H9 (cell line): ENCODE measurements at regions not wholly inside any gene's neighbourhood (a gene's known extent, or its start where the extent isn't known, plus 50 kb on each side); places are given as distances from the start of the nearest gene placed in this dataset.

ENCODE experiments used
- DNase-seq: peaks from one replicate; pipeline ENCODE4 v3.0.0-alpha.2; 2017
- H2AFZ ChIP-seq: one replicate; pipeline ENCODE4 v1.6.1; 2013; ENCODE audit warnings: mild to moderate bottlenecking, low read length, control low read depth, moderate library complexity
- H2AK5ac ChIP-seq: 2 replicates; pipeline ENCODE4 v1.6.1; 2013; ENCODE audit warnings: low read length, control low read depth, mixed read lengths; ENCODE audit not compliant: insufficient read length
- H2BK120ac ChIP-seq: one replicate; pipeline ENCODE4 v1.6.1; 2013; ENCODE audit warnings: low read depth, mild to moderate bottlenecking, low read length, control low read depth, inconsistent platforms; ENCODE audit not compliant: poor library complexity, severe bottlenecking
- H2BK12ac ChIP-seq: 2 replicates; pipeline ENCODE4 v1.6.1; 2013; ENCODE audit warnings: low read length, control low read depth, mixed read lengths, low read depth; ENCODE audit not compliant: insufficient read length
- H2BK15ac ChIP-seq: 2 replicates; pipeline ENCODE4 v1.6.1; 2013; ENCODE audit warnings: low read depth, low read length, control low read depth
- H2BK20ac ChIP-seq: one replicate; pipeline ENCODE4 v1.6.1; 2013; ENCODE audit warnings: low read depth, mild to moderate bottlenecking, low read length, control low read depth, inconsistent platforms; ENCODE audit not compliant: poor library complexity, severe bottlenecking
- H2BK5ac ChIP-seq: 2 replicates; pipeline ENCODE4 v1.6.1; 2013; ENCODE audit warnings: low read length, control low read depth, mixed read lengths; ENCODE audit not compliant: insufficient read length
- H3K14ac ChIP-seq: 2 replicates; pipeline ENCODE4 v1.6.1; 2013; ENCODE audit warnings: low read length, control low read depth; ENCODE audit not compliant: insufficient read depth
- H3K18ac ChIP-seq: 2 replicates; pipeline ENCODE4 v1.6.1; 2013; ENCODE audit warnings: low read depth, mild to moderate bottlenecking, mixed read lengths, low read length, control low read depth; ENCODE audit not compliant: insufficient read length
- H3K23ac ChIP-seq: 2 replicates; pipeline ENCODE4 v1.6.1; 2013; ENCODE audit warnings: low read length, control low read depth, mixed read lengths, low read depth; ENCODE audit not compliant: insufficient read length
- H3K23me2 ChIP-seq: 2 replicates; pipeline ENCODE4 v1.6.1; 2013; ENCODE audit warnings: low read depth, mild to moderate bottlenecking, mixed read lengths, low read length, control low read depth; ENCODE audit not compliant: insufficient read length, poor library complexity, severe bottlenecking
- H3K27ac ChIP-seq: 2 replicates; pipeline ENCODE4 v1.5.1; 2013; ENCODE audit warnings: low read length, control low read depth, mixed read lengths, low read depth; ENCODE audit not compliant: insufficient read length
- H3K27me3 ChIP-seq: 2 replicates; pipeline ENCODE4 v1.6.1; 2013; ENCODE audit warnings: low read length, control low read depth, inconsistent platforms; ENCODE audit not compliant: insufficient read depth
- H3K4ac ChIP-seq: 2 replicates; pipeline ENCODE4 v1.6.1; 2013; ENCODE audit warnings: low read depth, mild to moderate bottlenecking, control low read depth, inconsistent platforms, low read length, moderate library complexity
- H3K4me1 ChIP-seq: 2 replicates; pipeline ENCODE4 v1.6.1; 2013; ENCODE audit warnings: low read length, control low read depth, inconsistent platforms; ENCODE audit not compliant: insufficient read depth
- H3K4me2 ChIP-seq: 2 replicates; pipeline ENCODE4 v1.6.1; 2013; ENCODE audit warnings: low read length, control low read depth, mixed read lengths; ENCODE audit not compliant: insufficient read length, insufficient read depth
- H3K56ac ChIP-seq: 2 replicates; pipeline ENCODE4 v1.6.1; 2013; ENCODE audit warnings: low read depth, mild to moderate bottlenecking, mixed read lengths, low read length, control low read depth; ENCODE audit not compliant: insufficient read length
- H3K79me1 ChIP-seq: 2 replicates; pipeline ENCODE4 v1.6.1; 2013; ENCODE audit warnings: low read depth, mild to moderate bottlenecking, moderate library complexity, low read length, control low read depth, inconsistent platforms; ENCODE audit not compliant: insufficient read depth, poor library complexity, severe bottlenecking
- H3K79me2 ChIP-seq: 2 replicates; pipeline ENCODE4 v1.6.1; 2013; ENCODE audit warnings: low read length, control low read depth, inconsistent platforms; ENCODE audit not compliant: insufficient read depth
- H3K9ac ChIP-seq: 2 replicates; pipeline ENCODE4 v1.6.1; 2013; ENCODE audit warnings: low read length, control low read depth, mixed read lengths; ENCODE audit not compliant: insufficient read length; ENCODE audit errors: extremely low read depth
- H3K9me3 ChIP-seq: one replicate; pipeline ENCODE4 v1.6.1; 2013; ENCODE audit warnings: low read depth, low read length, inconsistent platforms; ENCODE audit not compliant: control insufficient read depth
- H3T11ph ChIP-seq: one replicate; pipeline ENCODE4 v1.6.1; 2013; ENCODE audit warnings: mild to moderate bottlenecking, low read length, control low read depth, inconsistent platforms
- H4K20me1 ChIP-seq: one replicate; pipeline ENCODE4 v1.6.1; 2013; ENCODE audit not compliant: control insufficient read depth, insufficient read length, insufficient read depth
- H4K5ac ChIP-seq: 2 replicates; pipeline ENCODE4 v1.6.1; 2013; ENCODE audit warnings: low read depth, mild to moderate bottlenecking, mixed read lengths, low read length, control low read depth; ENCODE audit not compliant: insufficient read length
- H4K8ac ChIP-seq: replicated peaks from 2 replicates; pipeline ENCODE4 v1.6.1; 2013; ENCODE audit warnings: low read length, control low read depth, mixed read lengths, low read depth; ENCODE audit not compliant: insufficient read length
- H4K91ac ChIP-seq: 2 replicates; pipeline ENCODE4 v1.6.1; 2013; ENCODE audit warnings: low read depth, mild to moderate bottlenecking, moderate library complexity, mixed read lengths, low read length, control low read depth; ENCODE audit not compliant: insufficient read length
- H3K27ac Mint-ChIP-seq, 3 experiments: 2 replicates in 2 of 3; 3 replicates in 1 of 3; pipeline ENCODE4 v1.8.0; 2020 to 2021; ENCODE audit warnings: mixed read lengths in 3 of 3, mild to moderate bottlenecking in 1 of 3, moderate library complexity in 1 of 3
- H3K27me3 Mint-ChIP-seq: 2 replicates; pipeline ENCODE4 v1.8.0; 2021; ENCODE audit warnings: low read depth, mild to moderate bottlenecking, moderate library complexity, mixed read lengths
- H3K36me3 Mint-ChIP-seq, 3 experiments: 2 replicates in 2 of 3; 3 replicates in 1 of 3; pipeline ENCODE4 v1.8.0; 2020 to 2021; ENCODE audit warnings: low read depth in 3 of 3, mixed read lengths in 3 of 3; ENCODE audit not compliant: insufficient read depth in 1 of 3
- H3K4me1 Mint-ChIP-seq, 2 experiments: 2 replicates each; pipeline ENCODE4 v1.8.0; 2020; ENCODE audit warnings: mixed read lengths in 2 of 2
- H3K4me3 Mint-ChIP-seq, 2 experiments: 2 replicates in 1 of 2; 3 replicates in 1 of 2; pipeline ENCODE4 v1.8.0; 2020 to 2021; ENCODE audit warnings: mild to moderate bottlenecking in 2 of 2, mixed read lengths in 2 of 2, moderate library complexity in 1 of 2
- H3K9me3 Mint-ChIP-seq, 2 experiments: 2 replicates in 1 of 2; 3 replicates in 1 of 2; pipeline ENCODE4 v1.8.0; 2020; ENCODE audit warnings: mild to moderate bottlenecking in 2 of 2, mixed read lengths in 2 of 2, moderate library complexity in 1 of 2
- CTCF ChIP-seq: fragments of 200-600 bp; sonication (generic); conservative IDR thresholded peaks from 3 replicates; pipeline ENCODE4 v1.8.0; 2021; ENCODE audit warnings: antibody characterized with exemption, mild to moderate bottlenecking
- WGBS: extraction: QIAGEN DNeasy Blood & Tissue Kit; methylation state at CpG from one replicate; pipeline ENCODE4 v1.1.7; 2013; ENCODE audit warnings: missing lambda C conversion rate, low lambda C conversion rate, mixed read lengths; ENCODE audit not compliant: insufficient read length; ENCODE audit errors: extremely low coverage; 5-methylcytosine and 5-hydroxymethylcytosine counted together

- H2BK15ac ChIP-seq = no peak overlapping the region
- no peak for DNase-seq
- H4K5ac ChIP-seq = no peak overlapping the region
- no peak overlapping the region for H3K18ac ChIP-seq
- no peak overlapping the region for H3K9ac ChIP-seq
- H3K4me1 ChIP-seq = no peaks in the 10 kb centered on the region
- no peaks in the 10 kb centered on the region for H3K23me2 ChIP-seq
- no peaks in the 10 kb centered on the region for H3K9me3 ChIP-seq
- no peak overlapping the region for H2AK5ac ChIP-seq
- Mint-ChIP-seq H3K36me3 (no peaks in the 10 kb centered on the region), H3K27ac (no peak overlapping the region), H3K9me3 (no peaks in the 10 kb centered on the region; a peak in 1 of 5 replicates), H3K4me1 (peaks cover 3 to 7% of the 10 kb centered on the region in 2 experiments; a peak in 1 of 4 replicates), H3K27me3 (peaks cover 2% of the 10 kb centered on the region), H3K4me3 (no peak overlapping the region)
- no peak overlapping the region for H3K4me2 ChIP-seq
- no peak overlapping the region for H2BK120ac ChIP-seq
- no peak overlapping the region for H4K8ac ChIP-seq
- no peak overlapping the region for H4K91ac ChIP-seq
- H2AFZ ChIP-seq = no peak overlapping the region
- H3K14ac ChIP-seq = no peak overlapping the region
- no peak overlapping the region for H3T11ph ChIP-seq
- no peak overlapping the region for H3K27ac ChIP-seq
- no peaks in the 10 kb centered on the region for H3K79me1 ChIP-seq
- H2BK12ac ChIP-seq = no peak overlapping the region
- H2BK5ac ChIP-seq = no peak overlapping the region
- H3K56ac ChIP-seq = no peak overlapping the region
- H3K23ac ChIP-seq = no peak overlapping the region
- H3K27me3 ChIP-seq = no peaks in the 10 kb centered on the region
- no peak overlapping the region for H2BK20ac ChIP-seq
- H3K4ac ChIP-seq = no peak overlapping the region
- H3K79me2 ChIP-seq = no peaks in the 10 kb centered on the region
- no peaks in the 10 kb centered on the region for H4K20me1 ChIP-seq
- no peak for TF ChIP-seq CTCF
- WGBS = no CpG with 5 or more reads among the region's 1 CpG
Observed at GRCh38 chr7:156257904-156258303, 382.7 kb upstream of the RNF32 start.
